GM18519 (cell line): ENCODE measurements at regions not wholly inside any gene's neighbourhood (a gene's known extent, or its start where the extent isn't known, plus 50 kb on each side); places are given as distances from the start of the nearest gene placed in this dataset.

Experiments
- ATAC-seq: cut with Tn5 transposase; IDR thresholded peaks from one replicate; pipeline ENCODE4 v1.9.1; 2021; ENCODE audit warnings: mild to moderate bottlenecking, moderate library complexity; ENCODE audit not compliant: unreplicated experiment, low FRiP score

GRCh38 chr1:14538335-14538734, 60.1 kb upstream of the KAZN start:
- no peak for ATAC-seq

- no peak for ATAC-seq
Measured at GRCh38 chr1:14539309-14539708, 59.2 kb upstream of the KAZN start.

GRCh38 chr1:14539953-14540563, 58.4 kb upstream of the KAZN start:
- ATAC-seq = no peak

- ATAC-seq = no peak
Measured at GRCh38 chr1:14541348-14541747, 57.1 kb upstream of the KAZN start.

- ATAC-seq = no peak
Measured at GRCh38 chr1:14543191-14543840, 55.2 kb upstream of the KAZN start.

- no peak for ATAC-seq
Measured at GRCh38 chr1:14544319-14544718, 54.2 kb upstream of the KAZN start.

GRCh38 chr1:14545422-14546025, 53.0 kb upstream of the KAZN start:
- no peak for ATAC-seq

- no peak for ATAC-seq
Measured at GRCh38 chr1:14546416-14546815, 52.1 kb upstream of the KAZN start.
